ENCODE measurements at regions not wholly inside any gene's neighbourhood (a gene's known extent, or its start where the extent isn't known, plus 50 kb on each side); places are given as distances from the start of the nearest gene placed in this dataset.
A peak's percentile ranks its signal among the peaks of the same experiment; 100 is the strongest.

DNA sequence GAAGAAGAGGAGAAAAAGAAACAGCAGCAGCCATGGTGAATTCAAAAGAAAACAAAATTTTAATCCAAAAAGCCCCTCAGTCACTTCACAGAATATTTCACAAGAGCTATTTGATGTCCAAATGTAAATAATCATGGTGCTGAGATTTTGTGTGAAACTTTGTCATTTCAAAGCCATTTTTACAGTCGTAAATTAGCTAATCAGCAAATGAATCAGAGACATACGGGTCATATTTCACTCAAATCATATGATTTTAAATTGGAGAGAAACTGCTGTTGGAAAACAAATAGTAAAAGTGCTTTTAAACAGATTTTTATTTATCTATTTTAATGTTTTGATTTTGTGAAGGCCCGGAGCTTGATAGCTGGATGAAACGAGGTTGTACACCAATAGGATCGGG lies 101.4 kb upstream of the SMIM23 start:
- no peaks in the 10 kb centered on the region for H3K27me3 ChIP-seq (replicated peaks in 2 of 5; ENCODE audit: control insufficient read depth in 4 of 5, insufficient read depth in 5 of 5, low read length in 4 of 5)
- H3K9me3 ChIP-seq (ENCODE audit: control extremely low read depth in 1 of 5, control insufficient read depth in 4 of 5, insufficient read depth in 2 of 5, low read depth in 1 of 5, low read length in 4 of 5), result no peaks in the 10 kb centered on the region
- H3K36me3 ChIP-seq (ENCODE audit: control insufficient read depth in 4 of 4, insufficient read depth in 4 of 4, low read length in 3 of 4), result no peaks in the 10 kb centered on the region
- WGBS (ENCODE audit: insufficient coverage), result 100% methylated on average over 3 of the region's 5 CpGs
- H3K4me3 ChIP-seq (ENCODE audit: control insufficient read depth in 1 of 7, extremely low read depth in 1 of 7, insufficient read depth in 4 of 7, low read depth in 2 of 7, low read length in 6 of 7), result no peak overlapping the region
- H3K4me1 ChIP-seq (ENCODE audit: control extremely low read depth in 1 of 4, control insufficient read depth in 4 of 4, insufficient read depth in 4 of 4, low read length in 3 of 4), result peaks cover 0 to 11% (median 10%) of the 10 kb centered on the region in 4 experiments
- ChIA-PET POLR2A (no interaction called here), CTCF (interaction anchor here (0.8 to 1.2 kb wide), 2 partner anchors 10 to 14 kb away, joined by 3 read pairs; no protein-coding TSS in a partner anchor)
- no peak for DNase-seq
- H3K27ac ChIP-seq (ENCODE audit: insufficient read depth in 1 of 2, low read depth in 1 of 2, low read length in 2 of 2, poor library complexity in 1 of 2, severe bottlenecking in 2 of 2), result no peak overlapping the region

DNA sequence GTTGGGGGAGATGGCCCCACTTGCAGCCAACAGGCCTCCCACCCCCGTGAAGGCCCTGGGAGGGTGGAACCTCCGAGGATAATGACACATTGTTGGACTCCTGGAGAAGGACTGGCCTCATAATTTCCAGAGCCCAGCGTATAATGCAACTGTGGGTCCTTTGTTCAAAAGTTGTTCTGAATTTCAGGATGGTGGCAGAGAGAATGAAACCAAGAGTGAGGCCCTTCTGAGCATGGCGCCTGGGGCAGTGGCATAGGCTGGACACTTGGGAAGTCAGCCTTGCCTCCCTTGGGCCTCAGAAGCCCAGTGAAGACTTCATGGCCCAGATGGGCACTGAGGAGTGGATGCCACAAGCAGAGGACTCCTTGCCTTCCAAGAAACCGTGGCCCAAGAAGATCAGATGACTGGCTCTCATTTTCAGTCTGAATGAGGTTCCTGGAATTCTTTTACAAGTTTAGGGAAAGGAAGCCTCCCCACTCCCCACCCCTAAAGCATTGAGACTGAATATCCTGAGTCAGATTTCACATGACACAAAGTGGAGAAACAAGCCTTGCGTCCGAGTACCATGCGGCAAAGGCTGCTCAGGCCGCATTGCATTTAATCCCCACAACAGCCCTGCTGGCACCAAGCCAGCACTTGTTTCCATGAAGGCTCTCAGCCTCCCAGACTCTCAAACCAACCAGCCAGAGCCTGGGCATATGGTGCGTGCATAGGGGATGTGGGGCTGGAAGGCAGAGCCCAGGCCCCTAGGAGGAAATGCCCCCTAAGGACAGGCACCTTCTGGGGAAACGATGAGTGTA lies 96.7 kb upstream of the SMIM23 start:
- Histone ChIP-seq H3K9me3 (ENCODE audit: control extremely low read depth in 1 of 5, control insufficient read depth in 4 of 5, insufficient read depth in 2 of 5, low read depth in 1 of 5, low read length in 4 of 5) (no peaks in the 10 kb centered on the region), H3K4me1 (ENCODE audit: control extremely low read depth in 1 of 4, control insufficient read depth in 4 of 4, insufficient read depth in 4 of 4, low read length in 3 of 4) (no peaks in the 10 kb centered on the region), H3K27ac (ENCODE audit: insufficient read depth in 1 of 2, low read depth in 1 of 2, low read length in 2 of 2, poor library complexity in 1 of 2, severe bottlenecking in 2 of 2) (no peak overlapping the region), H3K27me3 (replicated peaks in 2 of 5; ENCODE audit: control insufficient read depth in 4 of 5, insufficient read depth in 5 of 5, low read length in 4 of 5) (no peaks in the 10 kb centered on the region), H3K36me3 (ENCODE audit: control insufficient read depth in 4 of 4, insufficient read depth in 4 of 4, low read length in 3 of 4) (no peaks in the 10 kb centered on the region), H3K4me3 (ENCODE audit: control insufficient read depth in 1 of 7, extremely low read depth in 1 of 7, insufficient read depth in 4 of 7, low read depth in 2 of 7, low read length in 6 of 7) (no peak overlapping the region)
- POLR2A ChIA-PET, result no interaction called here
- CTCF ChIA-PET, result no interaction called here
- DNase-seq, result peak in 2 of 3 donors; percentile 29 to 37
- WGBS (ENCODE audit: insufficient coverage), result 95% methylated on average over 9 of the region's 11 CpGs

DNA sequence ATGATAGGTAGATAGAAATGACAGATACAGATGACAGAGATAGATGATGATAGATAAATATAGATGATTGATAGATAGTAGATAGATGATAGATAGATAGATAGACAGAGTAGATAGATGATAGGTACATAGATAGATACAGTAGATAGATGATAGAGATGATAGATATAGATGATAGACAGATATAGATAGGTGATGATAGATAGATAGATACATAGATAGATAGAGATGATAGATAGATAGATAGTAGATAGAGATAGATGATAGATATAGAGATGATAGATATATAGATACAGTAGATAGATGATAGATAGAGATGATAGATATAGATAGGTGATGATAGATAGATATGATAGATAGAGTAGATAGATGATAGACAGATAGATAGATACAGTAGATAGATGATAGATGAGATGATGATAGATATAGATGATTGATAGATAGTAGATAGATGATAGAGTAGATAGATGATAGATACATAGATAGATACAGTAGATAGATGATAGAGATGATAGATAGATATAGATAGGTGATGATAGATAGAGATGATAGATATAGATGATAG lies 95.7 kb upstream of the SMIM23 start:
- DNase-seq, result no peak
- POLR2A ChIA-PET, result no interaction called here
- Histone ChIP-seq H3K4me3 (ENCODE audit: control insufficient read depth in 1 of 7, extremely low read depth in 1 of 7, insufficient read depth in 4 of 7, low read depth in 2 of 7, low read length in 6 of 7) (no peak overlapping the region), H3K36me3 (ENCODE audit: control insufficient read depth in 4 of 4, insufficient read depth in 4 of 4, low read length in 3 of 4) (no peaks in the 10 kb centered on the region), H3K27me3 (replicated peaks in 2 of 5; ENCODE audit: control insufficient read depth in 4 of 5, insufficient read depth in 5 of 5, low read length in 4 of 5) (no peaks in the 10 kb centered on the region), H3K27ac (ENCODE audit: insufficient read depth in 1 of 2, low read depth in 1 of 2, low read length in 2 of 2, poor library complexity in 1 of 2, severe bottlenecking in 2 of 2) (no peak overlapping the region), H3K9me3 (ENCODE audit: control extremely low read depth in 1 of 5, control insufficient read depth in 4 of 5, insufficient read depth in 2 of 5, low read depth in 1 of 5, low read length in 4 of 5) (no peaks in the 10 kb centered on the region), H3K4me1 (ENCODE audit: control extremely low read depth in 1 of 4, control insufficient read depth in 4 of 4, insufficient read depth in 4 of 4, low read length in 3 of 4) (no peaks in the 10 kb centered on the region)
- CTCF ChIA-PET, result no interaction called here

DNA sequence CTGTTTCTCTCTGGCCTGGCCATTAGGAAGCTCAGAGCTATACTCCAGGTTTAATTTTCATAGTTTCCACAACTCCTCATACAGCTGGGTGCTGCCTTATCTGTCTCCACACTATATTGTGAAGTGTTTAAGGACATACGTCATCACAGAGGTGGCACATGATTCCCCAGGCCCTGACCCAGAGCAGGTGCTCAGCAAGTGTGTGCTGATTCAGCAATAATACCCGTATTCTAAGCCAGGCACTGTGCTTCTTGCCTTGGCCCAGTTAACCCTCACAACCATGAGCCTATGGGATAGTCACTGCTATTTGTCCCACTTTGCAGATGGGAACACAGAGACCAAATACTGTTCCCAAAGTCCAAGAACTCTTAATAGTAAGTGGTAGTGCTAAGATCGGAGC lies 93.5 kb upstream of the SMIM23 start:
- no peaks in the 10 kb centered on the region for H3K27me3 ChIP-seq (replicated peaks in 2 of 5; ENCODE audit: control insufficient read depth in 4 of 5, insufficient read depth in 5 of 5, low read length in 4 of 5)
- H3K4me1 ChIP-seq (ENCODE audit: control extremely low read depth in 1 of 4, control insufficient read depth in 4 of 4, insufficient read depth in 4 of 4, low read length in 3 of 4), result no peaks in the 10 kb centered on the region
- H3K27ac ChIP-seq (ENCODE audit: insufficient read depth in 1 of 2, low read depth in 1 of 2, low read length in 2 of 2, poor library complexity in 1 of 2, severe bottlenecking in 2 of 2), result no peak overlapping the region
- no peaks in the 10 kb centered on the region for H3K9me3 ChIP-seq (ENCODE audit: control extremely low read depth in 1 of 5, control insufficient read depth in 4 of 5, insufficient read depth in 2 of 5, low read depth in 1 of 5, low read length in 4 of 5)
- ChIA-PET CTCF (interaction anchor here (1.1 to 1.5 kb wide), 2 partner anchors 18 to 67 kb away, joined by 3 read pairs; no protein-coding TSS in a partner anchor), POLR2A (no interaction called here)
- WGBS (ENCODE audit: insufficient coverage), result 92% methylated on average over 3 of the region's 3 CpGs
- no peaks in the 10 kb centered on the region for H3K36me3 ChIP-seq (ENCODE audit: control insufficient read depth in 4 of 4, insufficient read depth in 4 of 4, low read length in 3 of 4)
- DNase-seq, result no peak
- H3K4me3 ChIP-seq (ENCODE audit: control insufficient read depth in 1 of 7, extremely low read depth in 1 of 7, insufficient read depth in 4 of 7, low read depth in 2 of 7, low read length in 6 of 7), result no peak overlapping the region

DNA sequence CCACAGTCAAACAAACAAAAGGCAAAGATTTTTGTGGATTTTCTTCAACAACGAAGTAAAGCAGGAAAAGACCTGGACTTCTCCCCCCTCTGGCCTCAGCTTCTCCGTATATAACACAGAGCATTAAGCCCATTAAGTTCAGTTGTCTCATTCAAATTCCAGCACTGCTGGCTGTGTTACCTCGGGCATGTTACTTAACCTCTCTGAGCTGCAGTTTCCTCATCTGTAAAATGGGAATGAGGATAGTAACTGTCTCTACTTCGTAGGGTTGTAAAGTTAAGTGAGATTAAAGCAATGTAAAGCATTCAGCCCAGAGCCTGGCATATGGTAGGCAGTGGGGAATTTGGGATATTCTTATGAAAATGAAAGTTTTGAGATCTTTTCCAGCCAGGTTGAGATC lies 92.7 kb upstream of the SMIM23 start:
- no peak for DNase-seq
- ChIA-PET POLR2A (no interaction called here), CTCF (interaction anchor here (1.5 kb wide), 1 partner anchor 66 kb away, joined by 3 read pairs; no protein-coding TSS in a partner anchor)
- no peaks in the 10 kb centered on the region for H3K36me3 ChIP-seq (ENCODE audit: control insufficient read depth in 4 of 4, insufficient read depth in 4 of 4, low read length in 3 of 4)
- H3K4me1 ChIP-seq (ENCODE audit: control extremely low read depth in 1 of 4, control insufficient read depth in 4 of 4, insufficient read depth in 4 of 4, low read length in 3 of 4), result no peaks in the 10 kb centered on the region
- no peak overlapping the region for H3K4me3 ChIP-seq (ENCODE audit: control insufficient read depth in 1 of 7, extremely low read depth in 1 of 7, insufficient read depth in 4 of 7, low read depth in 2 of 7, low read length in 6 of 7)
- H3K9me3 ChIP-seq (ENCODE audit: control extremely low read depth in 1 of 5, control insufficient read depth in 4 of 5, insufficient read depth in 2 of 5, low read depth in 1 of 5, low read length in 4 of 5), result no peaks in the 10 kb centered on the region
- H3K27me3 ChIP-seq (replicated peaks in 2 of 5; ENCODE audit: control insufficient read depth in 4 of 5, insufficient read depth in 5 of 5, low read length in 4 of 5), result no peaks in the 10 kb centered on the region
- 100% methylated on average over 3 of the region's 4 CpGs for WGBS (ENCODE audit: insufficient coverage)
- no peak overlapping the region for H3K27ac ChIP-seq (ENCODE audit: insufficient read depth in 1 of 2, low read depth in 1 of 2, low read length in 2 of 2, poor library complexity in 1 of 2, severe bottlenecking in 2 of 2)

DNA sequence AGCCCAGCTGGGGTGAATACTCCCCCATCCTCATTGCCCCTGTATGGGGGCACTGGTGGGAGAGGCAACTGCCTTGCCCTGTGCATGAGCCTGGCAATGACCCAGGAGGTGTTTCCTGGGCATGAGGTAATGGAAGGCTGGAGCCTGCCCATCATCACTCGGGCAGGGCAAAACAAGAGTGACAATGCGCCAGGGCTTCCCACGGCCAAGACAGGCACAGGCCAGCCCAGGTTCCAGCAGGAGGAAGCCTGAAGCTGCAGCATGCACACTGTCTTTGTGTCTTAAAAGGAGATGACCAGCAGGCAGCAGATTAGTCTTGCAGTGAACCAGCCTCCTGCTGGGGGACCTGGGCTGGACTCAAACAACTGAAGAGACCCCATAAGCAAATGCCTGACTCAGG lies 92.2 kb upstream of the SMIM23 start:
- no peak for DNase-seq
- POLR2A ChIA-PET, result no interaction called here
- Histone ChIP-seq H3K27ac (ENCODE audit: insufficient read depth in 1 of 2, low read depth in 1 of 2, low read length in 2 of 2, poor library complexity in 1 of 2, severe bottlenecking in 2 of 2) (no peak overlapping the region), H3K9me3 (ENCODE audit: control extremely low read depth in 1 of 5, control insufficient read depth in 4 of 5, insufficient read depth in 2 of 5, low read depth in 1 of 5, low read length in 4 of 5) (no peaks in the 10 kb centered on the region), H3K36me3 (ENCODE audit: control insufficient read depth in 4 of 4, insufficient read depth in 4 of 4, low read length in 3 of 4) (no peaks in the 10 kb centered on the region), H3K4me3 (ENCODE audit: control insufficient read depth in 1 of 7, extremely low read depth in 1 of 7, insufficient read depth in 4 of 7, low read depth in 2 of 7, low read length in 6 of 7) (no peak overlapping the region), H3K4me1 (ENCODE audit: control extremely low read depth in 1 of 4, control insufficient read depth in 4 of 4, insufficient read depth in 4 of 4, low read length in 3 of 4) (no peaks in the 10 kb centered on the region), H3K27me3 (replicated peaks in 2 of 5; ENCODE audit: control insufficient read depth in 4 of 5, insufficient read depth in 5 of 5, low read length in 4 of 5) (no peaks in the 10 kb centered on the region)
- CTCF ChIA-PET, result no interaction called here
- WGBS (ENCODE audit: insufficient coverage), result 92% methylated on average over 2 of the region's 3 CpGs

DNA sequence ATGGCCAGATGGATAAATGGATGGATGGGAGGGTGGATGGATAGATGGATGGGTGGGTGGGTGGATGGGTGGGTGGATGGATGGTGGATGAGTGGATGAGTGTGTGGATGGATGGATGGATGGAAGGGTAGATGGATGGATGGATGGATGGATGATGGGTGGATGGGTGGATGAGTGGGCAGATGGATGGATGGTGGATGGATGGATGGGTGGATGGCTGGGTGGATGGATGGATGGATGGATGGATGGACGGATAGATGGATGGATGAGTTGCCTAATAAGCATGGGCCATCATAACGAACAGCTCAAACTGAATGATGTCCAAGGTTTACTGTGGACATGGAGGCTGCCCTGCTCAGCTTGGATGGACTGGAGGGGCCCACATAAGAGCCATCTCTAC lies 89.8 kb upstream of the SMIM23 start:
- no peak for DNase-seq
- Histone ChIP-seq H3K4me3 (ENCODE audit: control insufficient read depth in 1 of 7, extremely low read depth in 1 of 7, insufficient read depth in 4 of 7, low read depth in 2 of 7, low read length in 6 of 7) (no peak overlapping the region), H3K9me3 (ENCODE audit: control extremely low read depth in 1 of 5, control insufficient read depth in 4 of 5, insufficient read depth in 2 of 5, low read depth in 1 of 5, low read length in 4 of 5) (no peaks in the 10 kb centered on the region), H3K4me1 (ENCODE audit: control extremely low read depth in 1 of 4, control insufficient read depth in 4 of 4, insufficient read depth in 4 of 4, low read length in 3 of 4) (no peaks in the 10 kb centered on the region), H3K27me3 (replicated peaks in 2 of 5; ENCODE audit: control insufficient read depth in 4 of 5, insufficient read depth in 5 of 5, low read length in 4 of 5) (no peaks in the 10 kb centered on the region), H3K36me3 (ENCODE audit: control insufficient read depth in 4 of 4, insufficient read depth in 4 of 4, low read length in 3 of 4) (no peaks in the 10 kb centered on the region), H3K27ac (ENCODE audit: insufficient read depth in 1 of 2, low read depth in 1 of 2, low read length in 2 of 2, poor library complexity in 1 of 2, severe bottlenecking in 2 of 2) (no peak overlapping the region)
- WGBS (ENCODE audit: insufficient coverage), result 92% methylated on average over 2 of the region's 2 CpGs
- CTCF ChIA-PET, result interaction anchor here (0.9 to 1.2 kb wide), 2 partner anchors 10 to 16 kb away, joined by 4 read pairs; no protein-coding TSS in a partner anchor
- POLR2A ChIA-PET, result no interaction called here
